CD14-positive monocyte (primary cell): ENCODE measurements at regions not wholly inside any gene's neighbourhood (a gene's known extent, or its start where the extent isn't known, plus 50 kb on each side); places are given as distances from the start of the nearest gene placed in this dataset.

Experiments
- DNase-seq, 3 donors: peaks; one replicate each; pipeline ENCODE4 v3.0.0-alpha.2; 2011 to 2022
- H2AFZ ChIP-seq: 2 replicates; pipeline ENCODE4 v1.6.0; 2012; ENCODE audit warnings: mild to moderate bottlenecking, low read depth, low read length, inconsistent platforms; ENCODE audit not compliant: insufficient read depth, poor library complexity, severe bottlenecking
- H3K27ac ChIP-seq, 2 donors: 1 replicate in 1 of 2; 2 replicates in 1 of 2; pipeline ENCODE4 v1.5.1; 2012 to 2013; ENCODE audit warnings: low read length in 2 of 2, control low read depth in 1 of 2, inconsistent platforms in 1 of 2, low read depth in 1 of 2, mild to moderate bottlenecking in 1 of 2
- H3K27me3 ChIP-seq, 2 donors: one replicate each; pipeline versions ENCODE4 v1.6.0 to v1.6.1; 2011 to 2013; ENCODE audit warnings: low read length in 2 of 2; ENCODE audit not compliant: control insufficient read depth in 2 of 2, insufficient read depth in 2 of 2
- H3K36me3 ChIP-seq, 2 donors: replicated peaks in 1 of 2; 1 replicate in 1 of 2; 2 replicates in 1 of 2; pipeline versions ENCODE4 v1.5.1 to v1.6.1; 2012 to 2013; ENCODE audit warnings: low read length in 2 of 2, control low read depth in 1 of 2, inconsistent platforms in 1 of 2, mild to moderate bottlenecking in 1 of 2; ENCODE audit not compliant: insufficient read depth in 2 of 2, control insufficient read depth in 1 of 2
- H3K4me1 ChIP-seq, 2 donors: 1 replicate in 1 of 2; 2 replicates in 1 of 2; pipeline versions ENCODE4 v1.5.1 to v1.6.1; 2012 to 2013; ENCODE audit warnings: low read length in 2 of 2, control low read depth in 1 of 2, inconsistent platforms in 1 of 2, mild to moderate bottlenecking in 1 of 2, moderate library complexity in 1 of 2; ENCODE audit not compliant: insufficient read depth in 2 of 2, control insufficient read depth in 1 of 2
- H3K4me2 ChIP-seq: replicated peaks from 2 replicates; pipeline ENCODE3; 2012; ENCODE audit warnings: low read length, moderate library complexity, mild to moderate bottlenecking; ENCODE audit not compliant: poor library complexity, severe bottlenecking; ENCODE audit errors: extremely low read depth
- H3K4me3 ChIP-seq, 3 experiments: fragments of 200-600 bp in 1 of 3; sonication (generic) in 1 of 3; replicated peaks in 1 of 3; 1 replicate in 2 of 3; 2 replicates in 1 of 3; pipeline ENCODE4 v1.5.1; 2011 to 2013; ENCODE audit warnings: low read length in 3 of 3, mild to moderate bottlenecking in 3 of 3, control low read depth in 2 of 3, low read depth in 2 of 3, inconsistent platforms in 1 of 3, moderate library complexity in 1 of 3
- H3K79me2 ChIP-seq: 2 replicates; pipeline ENCODE4 v1.6.0; 2012; ENCODE audit warnings: mild to moderate bottlenecking, control low read depth, inconsistent platforms, low read length, moderate library complexity; ENCODE audit not compliant: insufficient read depth
- H3K9ac ChIP-seq: 2 replicates; pipeline ENCODE4 v1.6.0; 2017; ENCODE audit warnings: low read length, mild to moderate bottlenecking; ENCODE audit not compliant: insufficient read depth, poor library complexity, severe bottlenecking
- H3K9me3 ChIP-seq, 2 donors: replicated peaks in 1 of 2; 1 replicate in 1 of 2; 2 replicates in 1 of 2; pipeline versions ENCODE4 v1.5.1 to v1.6.1; 2012 to 2013; ENCODE audit warnings: low read length in 2 of 2, control low read depth in 1 of 2; ENCODE audit not compliant: control insufficient read depth in 1 of 2, insufficient read depth in 1 of 2
- H4K20me1 ChIP-seq: 2 replicates; pipeline ENCODE4 v1.6.0; 2012; ENCODE audit warnings: mild to moderate bottlenecking, low read length, control low read depth, moderate library complexity; ENCODE audit not compliant: insufficient read depth
- H3K27ac Mint-ChIP-seq, 7 donors: one replicate each; pipeline ENCODE4 v1.8.0; 2020; ENCODE audit warnings: mild to moderate bottlenecking in 7 of 7, mixed read lengths in 7 of 7, moderate library complexity in 6 of 7, inconsistent platforms in 2 of 7
- H3K27me3 Mint-ChIP-seq, 3 donors: one replicate each; pipeline ENCODE4 v1.8.0; 2021 to 2022; ENCODE audit warnings: low read depth in 3 of 3, mild to moderate bottlenecking in 3 of 3, mixed read lengths in 3 of 3, moderate library complexity in 3 of 3, inconsistent platforms in 1 of 3
- H3K36me3 Mint-ChIP-seq, 2 donors: one replicate each; pipeline ENCODE4 v1.8.0; 2020; ENCODE audit warnings: mixed read lengths in 2 of 2, inconsistent platforms in 1 of 2, mild to moderate bottlenecking in 1 of 2
- H3K4me1 Mint-ChIP-seq: one replicate; pipeline ENCODE4 v1.8.0; 2020; ENCODE audit warnings: mild to moderate bottlenecking, mixed read lengths
- H3K4me3 Mint-ChIP-seq, 2 donors: one replicate each; pipeline ENCODE4 v1.8.0; 2020; ENCODE audit warnings: mild to moderate bottlenecking in 2 of 2, mixed read lengths in 2 of 2, moderate library complexity in 1 of 2
- H3K9me3 Mint-ChIP-seq, 7 donors: one replicate each; pipeline ENCODE4 v1.8.0; 2020 to 2022; ENCODE audit warnings: mixed read lengths in 7 of 7, mild to moderate bottlenecking in 6 of 7, moderate library complexity in 6 of 7, inconsistent platforms in 2 of 7
- CTCF ChIP-seq: fragments of 200-600 bp; IDR thresholded peaks from one replicate; pipeline ENCODE4 v1.8.0; 2022; ENCODE audit warnings: antibody characterized with exemption, mild to moderate bottlenecking
- WGBS: methylation state at CpG from one replicate; pipeline ENCODE4 v1.1.5; 2013; ENCODE audit warnings: missing lambda C conversion rate; ENCODE audit not compliant: insufficient coverage; 5-methylcytosine and 5-hydroxymethylcytosine counted together
- intact Hi-C, 2 donors: fragments of 100-400 bp; cut with micrococcal nuclease; formaldehyde crosslinking; loops; one replicate each; pipeline versions ENCODE4 v1.15.0 to v1.15.1; 2023

DNA sequence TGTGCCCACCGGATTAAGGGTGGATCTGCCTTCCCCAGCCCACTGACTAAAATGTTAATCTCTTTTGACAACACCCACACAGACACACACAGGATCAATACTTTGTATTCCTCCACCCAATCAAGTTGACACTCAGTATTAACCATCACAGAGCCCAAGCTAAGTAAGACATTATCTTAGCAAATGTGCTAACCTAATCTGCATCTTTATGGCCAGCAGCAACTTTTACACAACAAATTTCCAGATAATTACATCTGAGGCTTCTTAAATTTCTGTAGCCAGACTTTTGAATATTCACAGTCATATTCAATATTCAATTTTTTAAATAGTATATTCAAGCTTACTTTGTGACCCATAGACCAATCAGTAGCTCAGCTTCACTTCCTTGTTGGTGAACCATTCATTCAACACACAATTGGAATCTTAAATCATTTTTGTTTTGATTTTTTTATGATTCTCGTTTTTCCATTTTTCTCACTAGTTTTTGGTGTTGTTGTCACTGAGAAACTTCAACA lies 594.2 kb downstream of the IPMK start:
- Mint-ChIP-seq H3K27ac (no peak overlapping the region), H3K9me3 (peaks cover 0 to 5% (median 0%) of the 10 kb centered on the region in 7 donors), H3K27me3 (peaks cover 0 to 2% (median 0%) of the 10 kb centered on the region in 3 donors), H3K4me3 (no peak overlapping the region), H3K4me1 (no peaks in the 10 kb centered on the region), H3K36me3 (no peaks in the 10 kb centered on the region)
- Histone ChIP-seq H3K9me3 (no peaks in the 10 kb centered on the region), H3K4me3 (no peak overlapping the region), H4K20me1 (no peaks in the 10 kb centered on the region), H2AFZ (no peak overlapping the region), H3K4me2 (no peak overlapping the region), H3K4me1 (no peaks in the 10 kb centered on the region), H3K9ac (no peak overlapping the region), H3K27ac (no peak overlapping the region), H3K36me3 (no peaks in the 10 kb centered on the region), H3K79me2 (no peaks in the 10 kb centered on the region), H3K27me3 (no peaks in the 10 kb centered on the region)
- WGBS: no CpG with 5 or more reads among the region's 2 CpGs
- TF ChIP-seq CTCF: no peak
- no peak for DNase-seq
- intact Hi-C loops: no loop called here

- no peak overlapping the region for H2AFZ ChIP-seq
- no peak overlapping the region for H3K4me2 ChIP-seq
- no peaks in the 10 kb centered on the region for H3K79me2 ChIP-seq
- H3K27ac Mint-ChIP-seq: no peak overlapping the region
- no peaks in the 10 kb centered on the region for H3K36me3 ChIP-seq
- no peak overlapping the region for H3K4me3 Mint-ChIP-seq
- H3K27me3 Mint-ChIP-seq: peaks cover 0 to 3% (median 0%) of the 10 kb centered on the region in 3 donors
- intact Hi-C loops: no loop called here
- no peak for TF ChIP-seq CTCF
- peaks cover 0 to 3% (median 0%) of the 10 kb centered on the region in 7 donors for H3K9me3 Mint-ChIP-seq
- H3K9me3 ChIP-seq: no peaks in the 10 kb centered on the region
- no peak overlapping the region for H3K27ac ChIP-seq
- no peaks in the 10 kb centered on the region for H3K27me3 ChIP-seq
- no peak overlapping the region for H3K9ac ChIP-seq
- no peaks in the 10 kb centered on the region for H3K36me3 Mint-ChIP-seq
- DNase-seq: no peak
- no CpG with 5 or more reads among the region's 3 CpGs for WGBS
- H3K4me3 ChIP-seq: no peak overlapping the region
- H3K4me1 ChIP-seq: no peaks in the 10 kb centered on the region
- H3K4me1 Mint-ChIP-seq: no peaks in the 10 kb centered on the region
- no peaks in the 10 kb centered on the region for H4K20me1 ChIP-seq
These were observed 602.9 kb downstream of the IPMK start for GRCh38 chr10:57664815-57665214.
